ENCODE measurements at regions not wholly inside any gene's neighbourhood (a gene's known extent, or its start where the extent isn't known, plus 50 kb on each side); places are given as distances from the start of the nearest gene placed in this dataset.

GRCh38 chr1:230506451-230506850 is 80.3 kb upstream of the PGBD5 start:
- no peak overlapping the region for H3K27ac Mint-ChIP-seq

GRCh38 chr1:230504310-230504709 is 78.2 kb upstream of the PGBD5 start:
- no peak overlapping the region for H3K27ac Mint-ChIP-seq
- no peaks in the 10 kb centered on the region for H3K9me3 Mint-ChIP-seq
- H3K27me3 Mint-ChIP-seq = peaks cover 3% of the 10 kb centered on the region
- no peak for DNase-seq
- H3K36me3 Mint-ChIP-seq = no peaks in the 10 kb centered on the region
- intact Hi-C loops (cut with micrococcal nuclease) = no loop called here
- POLR2A ChIA-PET = no interaction called here
- CTCF ChIA-PET = no interaction called here
- H3K4me3 Mint-ChIP-seq = no peak overlapping the region
- peaks cover 5% of the 10 kb centered on the region for H3K4me1 Mint-ChIP-seq (ENCODE audit: low read depth)

More at GRCh38 chr1:230506451-230506850, 80.3 kb upstream of the PGBD5 start:
- ChIA-PET POLR2A (no interaction called here), CTCF (no interaction called here)
- Mint-ChIP-seq H3K4me1 (ENCODE audit: low read depth) (peaks cover 5% of the 10 kb centered on the region), H3K36me3 (no peaks in the 10 kb centered on the region), H3K4me3 (no peak overlapping the region), H3K27me3 (peaks cover 3% of the 10 kb centered on the region), H3K9me3 (no peaks in the 10 kb centered on the region)
- intact Hi-C loops (cut with micrococcal nuclease) = no loop called here
- no peak for DNase-seq

DNA sequence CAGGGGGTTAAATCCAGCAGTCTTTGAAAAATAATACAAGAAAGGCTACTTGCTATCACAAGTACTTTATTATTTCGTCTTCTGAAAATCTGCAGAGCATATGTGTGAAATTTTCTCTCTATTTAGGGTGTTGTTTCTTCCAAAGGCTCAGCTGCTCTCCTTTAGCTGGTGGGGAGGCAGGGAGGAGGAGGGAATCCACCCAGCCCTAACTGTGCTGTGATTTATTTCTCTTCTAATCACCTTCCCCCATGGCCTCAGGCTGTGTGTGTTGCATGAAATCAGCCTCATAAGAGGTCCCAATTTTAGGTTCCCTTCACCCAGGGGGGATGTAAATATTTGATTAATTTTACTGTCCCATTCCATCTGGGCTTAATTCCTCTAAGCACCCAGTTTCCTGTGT is 77.6 kb upstream of the PGBD5 start:
- CTCF ChIA-PET = no interaction called here
- peaks cover 3% of the 10 kb centered on the region for H3K27me3 Mint-ChIP-seq

GRCh38 chr1:230502996-230503395 is 76.9 kb upstream of the PGBD5 start:
- intact Hi-C loops (cut with micrococcal nuclease) = no loop called here
- no peaks in the 10 kb centered on the region for H3K36me3 Mint-ChIP-seq
- DNase-seq = no peak
- POLR2A ChIA-PET = no interaction called here
- H3K4me1 Mint-ChIP-seq (ENCODE audit: low read depth) = peaks cover 5% of the 10 kb centered on the region
- peaks cover 5% of the 10 kb centered on the region for H3K27me3 Mint-ChIP-seq
- CTCF ChIA-PET = no interaction called here
- H3K27ac Mint-ChIP-seq = no peak overlapping the region
- no peak overlapping the region for H3K4me3 Mint-ChIP-seq
- no peaks in the 10 kb centered on the region for H3K9me3 Mint-ChIP-seq

More for the DNA sequence above, 77.6 kb upstream of the PGBD5 start:
- H3K4me3 Mint-ChIP-seq = no peak overlapping the region
- no peak for DNase-seq
- POLR2A ChIA-PET = no interaction called here
- peaks cover 5% of the 10 kb centered on the region for H3K4me1 Mint-ChIP-seq (ENCODE audit: low read depth)
- intact Hi-C loops (cut with micrococcal nuclease) = no loop called here
- H3K36me3 Mint-ChIP-seq = no peaks in the 10 kb centered on the region
- no peak overlapping the region for H3K27ac Mint-ChIP-seq
- H3K9me3 Mint-ChIP-seq = no peaks in the 10 kb centered on the region

DNA sequence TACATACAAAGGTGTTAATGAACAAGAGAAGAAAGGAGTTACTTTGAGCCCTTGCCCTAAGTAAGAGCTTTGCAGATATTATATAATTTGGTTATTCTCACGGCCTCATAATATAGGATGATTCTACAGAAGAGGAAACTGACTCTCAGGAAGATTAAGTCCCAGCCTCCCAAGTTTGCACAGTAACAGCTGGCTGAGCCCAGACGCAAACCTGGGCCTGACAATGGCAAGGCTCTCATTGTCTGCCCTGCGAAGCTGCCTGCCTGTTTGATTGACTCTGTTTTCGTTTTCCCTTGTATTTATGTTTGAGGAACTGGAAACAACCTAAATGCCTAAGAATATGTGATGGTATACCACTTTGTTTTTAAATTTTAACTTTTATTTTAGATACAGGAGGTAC is 76.2 kb upstream of the PGBD5 start:
- no peak overlapping the region for H3K4me3 Mint-ChIP-seq
- peaks cover 5% of the 10 kb centered on the region for H3K27me3 Mint-ChIP-seq
- H3K27ac Mint-ChIP-seq = no peak overlapping the region
- DNase-seq = no peak
- H3K9me3 Mint-ChIP-seq = no peaks in the 10 kb centered on the region
- intact Hi-C loops (cut with micrococcal nuclease) = no loop called here
- POLR2A ChIA-PET = no interaction called here
- H3K36me3 Mint-ChIP-seq = no peaks in the 10 kb centered on the region
- no peaks in the 10 kb centered on the region for H3K4me1 Mint-ChIP-seq (ENCODE audit: low read depth)
- CTCF ChIA-PET = no interaction called here

GRCh38 chr1:230501849-230502248 is 75.7 kb upstream of the PGBD5 start:
- no peak overlapping the region for H3K4me3 Mint-ChIP-seq
- no peak for DNase-seq
- H3K4me1 Mint-ChIP-seq (ENCODE audit: low read depth) = no peaks in the 10 kb centered on the region
- POLR2A ChIA-PET = no interaction called here
- H3K9me3 Mint-ChIP-seq = no peaks in the 10 kb centered on the region
- peaks cover 9% of the 10 kb centered on the region for H3K27me3 Mint-ChIP-seq
- H3K36me3 Mint-ChIP-seq = no peaks in the 10 kb centered on the region
- CTCF ChIA-PET = no interaction called here
- H3K27ac Mint-ChIP-seq = no peak overlapping the region
- intact Hi-C loops (cut with micrococcal nuclease) = no loop called here

GRCh38 chr1:230501242-230501641 is 75.1 kb upstream of the PGBD5 start:
- CTCF ChIA-PET = no interaction called here
- Mint-ChIP-seq H3K27ac (no peak overlapping the region), H3K4me3 (no peak overlapping the region), H3K4me1 (ENCODE audit: low read depth) (no peaks in the 10 kb centered on the region), H3K27me3 (peaks cover 11% of the 10 kb centered on the region), H3K36me3 (no peaks in the 10 kb centered on the region), H3K9me3 (no peaks in the 10 kb centered on the region)
- intact Hi-C loops (cut with micrococcal nuclease) = no loop called here
- no peak for DNase-seq
- POLR2A ChIA-PET = no interaction called here

GRCh38 chr1:230500063-230500462 is 73.9 kb upstream of the PGBD5 start:
- ChIA-PET POLR2A (no interaction called here), CTCF (no interaction called here)
- intact Hi-C loops (cut with micrococcal nuclease) = no loop called here
- H3K4me3 Mint-ChIP-seq = no peak overlapping the region
- no peaks in the 10 kb centered on the region for H3K36me3 Mint-ChIP-seq
- no peaks in the 10 kb centered on the region for H3K9me3 Mint-ChIP-seq
- H3K27me3 Mint-ChIP-seq = peaks cover 7% of the 10 kb centered on the region
- DNase-seq = no peak
- H3K27ac Mint-ChIP-seq = no peak overlapping the region
- no peaks in the 10 kb centered on the region for H3K4me1 Mint-ChIP-seq (ENCODE audit: low read depth)

- POLR2A ChIA-PET = no interaction called here
- Mint-ChIP-seq H3K27me3 (peaks cover 11% of the 10 kb centered on the region), H3K9me3 (no peaks in the 10 kb centered on the region), H3K36me3 (no peaks in the 10 kb centered on the region), H3K4me1 (ENCODE audit: low read depth) (no peaks in the 10 kb centered on the region), H3K27ac (no peak overlapping the region), H3K4me3 (no peak overlapping the region)
- no peak for DNase-seq
- CTCF ChIA-PET = no interaction called here
- intact Hi-C loops (cut with micrococcal nuclease) = no loop called here
These were observed 73.4 kb upstream of the PGBD5 start for GRCh38 chr1:230499496-230499895.

- Mint-ChIP-seq H3K27me3 (peaks cover 14% of the 10 kb centered on the region), H3K4me3 (no peak overlapping the region), H3K9me3 (no peaks in the 10 kb centered on the region), H3K36me3 (no peaks in the 10 kb centered on the region), H3K27ac (no peak overlapping the region), H3K4me1 (ENCODE audit: low read depth) (no peaks in the 10 kb centered on the region)
- CTCF ChIA-PET = no interaction called here
- intact Hi-C loops (cut with micrococcal nuclease) = no loop called here
- POLR2A ChIA-PET = no interaction called here
- no peak for DNase-seq
These were observed 72.6 kb upstream of the PGBD5 start for GRCh38 chr1:230498704-230499103.

DNA sequence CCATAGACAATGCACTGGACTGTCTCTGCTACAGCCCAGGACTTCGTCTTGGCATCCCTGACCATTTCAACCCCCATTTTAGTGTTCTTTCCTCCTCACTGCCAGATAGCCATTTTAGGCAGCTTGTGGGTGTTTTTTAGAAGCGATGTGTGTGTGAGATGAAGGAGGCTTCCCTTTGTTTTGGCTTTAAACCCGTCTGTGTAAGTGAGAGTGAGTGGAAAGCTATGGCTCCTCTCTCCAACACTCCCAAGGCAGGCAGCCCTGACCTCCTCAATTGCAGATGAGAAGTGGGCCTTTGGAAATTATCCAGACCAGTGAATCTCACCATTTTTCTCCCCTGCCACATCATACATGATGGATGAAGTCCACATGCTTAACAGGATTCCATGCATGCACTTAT is 70.3 kb upstream of the PGBD5 start:
- CTCF ChIA-PET = no interaction called here
- Mint-ChIP-seq H3K27ac (no peak overlapping the region), H3K9me3 (no peaks in the 10 kb centered on the region), H3K4me1 (ENCODE audit: low read depth) (no peaks in the 10 kb centered on the region), H3K4me3 (no peak overlapping the region), H3K36me3 (no peaks in the 10 kb centered on the region), H3K27me3 (peaks cover 16% of the 10 kb centered on the region)
- POLR2A ChIA-PET = no interaction called here
- intact Hi-C loops (cut with micrococcal nuclease) = no loop called here
- no peak for DNase-seq

GRCh38 chr1:230495891-230496385 is 69.8 kb upstream of the PGBD5 start:
- CTCF ChIA-PET = no interaction called here
- Mint-ChIP-seq H3K27me3 (peaks cover 16% of the 10 kb centered on the region), H3K27ac (no peak overlapping the region), H3K36me3 (no peaks in the 10 kb centered on the region), H3K4me1 (ENCODE audit: low read depth) (no peaks in the 10 kb centered on the region), H3K9me3 (no peaks in the 10 kb centered on the region), H3K4me3 (no peak overlapping the region)
- DNase-seq = peak; percentile 29
- intact Hi-C loops (cut with micrococcal nuclease) = no loop called here
- POLR2A ChIA-PET = no interaction called here

DNA sequence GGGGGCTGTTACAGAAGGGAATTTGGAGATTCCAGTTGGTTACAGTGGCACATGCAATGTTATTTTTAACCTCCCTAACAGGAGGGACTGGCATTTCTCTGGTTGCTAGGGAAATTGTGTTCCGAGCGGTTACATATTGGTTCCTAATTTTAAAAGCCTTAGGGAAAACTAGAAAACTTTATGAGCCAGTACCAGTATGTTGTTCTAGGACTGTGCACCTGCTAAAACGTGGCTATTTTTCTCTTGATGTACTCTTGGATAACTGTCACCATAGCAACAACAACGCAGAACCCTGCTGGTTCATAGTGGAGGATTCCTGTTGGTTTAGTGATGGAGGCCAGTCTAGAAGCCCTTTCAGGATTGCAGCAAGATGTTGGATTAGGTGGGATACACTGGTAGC is 68.9 kb upstream of the PGBD5 start:
- no peak for DNase-seq
- Mint-ChIP-seq H3K27me3 (peaks cover 20% of the 10 kb centered on the region), H3K4me3 (no peak overlapping the region), H3K4me1 (ENCODE audit: low read depth) (no peaks in the 10 kb centered on the region), H3K9me3 (no peaks in the 10 kb centered on the region), H3K27ac (no peak overlapping the region), H3K36me3 (no peaks in the 10 kb centered on the region)
- intact Hi-C loops (cut with micrococcal nuclease) = no loop called here
- ChIA-PET POLR2A (no interaction called here), CTCF (no interaction called here)

- CTCF ChIA-PET = no interaction called here
- Mint-ChIP-seq H3K4me3 (no peak overlapping the region), H3K36me3 (no peaks in the 10 kb centered on the region), H3K9me3 (no peaks in the 10 kb centered on the region), H3K27me3 (peaks cover 22% of the 10 kb centered on the region), H3K4me1 (ENCODE audit: low read depth) (no peaks in the 10 kb centered on the region), H3K27ac (no peak overlapping the region)
- intact Hi-C loops (cut with micrococcal nuclease) = no loop called here
- no peak for DNase-seq
- POLR2A ChIA-PET = no interaction called here
These were observed 68.4 kb upstream of the PGBD5 start for GRCh38 chr1:230494514-230494913.
